ENCODE measurements at regions not wholly inside any gene's neighbourhood (a gene's known extent, or its start where the extent isn't known, plus 50 kb on each side); places are given as distances from the start of the nearest gene placed in this dataset.

DNA sequence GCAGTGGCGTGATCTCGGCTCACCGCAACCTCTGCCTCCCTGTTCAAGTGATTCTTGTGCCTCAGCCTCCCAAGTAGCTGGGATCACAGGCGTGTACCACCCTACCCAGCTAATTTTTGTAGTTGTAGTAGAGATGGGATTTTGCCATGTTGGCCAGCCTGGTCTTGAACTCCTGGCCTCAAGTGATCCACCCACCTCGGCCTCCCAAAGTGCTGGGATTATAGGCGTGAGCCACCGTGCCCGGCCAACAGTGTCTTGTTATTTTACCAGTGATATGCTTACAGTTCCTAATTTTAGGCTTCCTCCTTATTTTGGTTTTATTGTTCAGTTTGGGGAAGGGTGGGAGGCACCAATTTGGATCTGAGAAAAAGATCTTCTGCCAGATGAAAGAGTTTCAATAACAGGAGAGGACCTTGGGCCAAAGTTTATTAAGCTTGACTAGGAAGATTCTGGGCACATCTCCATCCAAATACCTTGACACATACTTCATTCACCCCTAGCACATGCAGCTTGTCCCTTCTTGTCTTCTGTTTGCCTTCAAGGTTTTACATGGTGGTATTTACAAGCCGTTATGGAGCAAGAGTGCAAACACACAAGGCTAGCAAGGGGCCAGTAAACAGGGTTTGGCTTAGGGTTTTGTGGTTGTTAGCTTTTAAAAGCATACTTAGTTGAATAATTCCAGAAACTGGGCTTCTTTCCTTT is 168.1 kb upstream of the DMRT1 start:
- DNase-seq (ENCODE audit: low read depth), result no peak

DNA sequence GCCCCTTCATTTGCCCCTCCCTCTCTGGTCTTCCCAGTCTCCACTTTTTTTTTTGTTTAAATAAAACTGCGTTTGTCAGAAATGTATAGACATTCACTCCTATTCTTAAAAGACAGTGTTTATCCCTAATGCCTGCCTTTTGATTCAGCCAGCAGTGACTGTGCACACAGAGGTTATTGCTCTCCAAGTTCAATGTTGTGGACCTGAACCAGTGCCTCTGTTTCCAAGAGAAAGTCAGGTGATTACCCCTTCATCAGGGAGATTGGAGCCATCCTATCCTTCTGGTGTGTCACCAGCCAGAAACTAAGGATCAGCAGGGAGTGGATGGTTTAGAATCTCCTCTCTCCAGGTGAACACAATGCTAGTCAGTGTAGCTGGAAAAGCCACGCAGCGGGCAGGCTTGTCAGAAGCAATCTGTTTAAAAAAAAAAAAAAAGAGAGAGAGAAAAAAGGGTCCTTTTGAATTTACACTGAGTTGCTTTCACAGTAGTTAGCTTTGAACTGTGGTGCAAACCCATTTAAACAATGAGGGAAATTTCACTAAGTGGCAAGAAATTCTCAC is 167.5 kb upstream of the DMRT1 start:
- DNase-seq (ENCODE audit: low read depth), result no peak

DNA sequence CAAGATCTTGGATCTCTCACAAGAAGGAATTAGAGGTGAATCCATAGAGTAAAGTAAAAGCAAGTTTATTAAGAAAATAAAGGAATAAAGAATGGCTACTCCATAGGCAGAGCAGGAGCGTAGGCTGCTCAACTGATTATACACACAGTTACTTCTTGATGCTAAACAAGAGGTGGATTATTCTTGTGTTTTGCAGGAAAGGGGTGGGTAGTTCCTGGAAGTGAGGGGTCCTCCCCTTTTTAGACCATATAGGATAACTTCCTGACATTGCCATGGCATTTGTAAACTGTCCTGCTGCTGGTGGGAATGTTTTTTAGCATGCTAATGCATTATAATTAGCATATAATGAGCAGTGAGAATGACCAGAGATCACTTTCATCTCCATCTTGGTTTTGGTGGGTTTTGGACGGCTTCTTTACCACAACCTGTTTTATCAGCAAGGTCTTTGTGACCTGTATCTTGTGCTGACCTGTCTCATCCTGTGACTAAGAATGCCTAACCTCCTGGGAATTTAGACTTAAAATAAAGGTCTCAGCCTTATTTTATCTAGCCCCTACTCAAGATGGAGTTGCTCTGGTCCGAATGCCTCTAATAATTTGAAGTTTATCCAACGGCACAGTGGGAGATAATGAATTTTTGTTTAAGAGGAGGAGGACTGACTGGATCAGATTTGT is 165.7 kb upstream of the DMRT1 start:
- DNase-seq (ENCODE audit: low read depth), result no peak

DNA sequence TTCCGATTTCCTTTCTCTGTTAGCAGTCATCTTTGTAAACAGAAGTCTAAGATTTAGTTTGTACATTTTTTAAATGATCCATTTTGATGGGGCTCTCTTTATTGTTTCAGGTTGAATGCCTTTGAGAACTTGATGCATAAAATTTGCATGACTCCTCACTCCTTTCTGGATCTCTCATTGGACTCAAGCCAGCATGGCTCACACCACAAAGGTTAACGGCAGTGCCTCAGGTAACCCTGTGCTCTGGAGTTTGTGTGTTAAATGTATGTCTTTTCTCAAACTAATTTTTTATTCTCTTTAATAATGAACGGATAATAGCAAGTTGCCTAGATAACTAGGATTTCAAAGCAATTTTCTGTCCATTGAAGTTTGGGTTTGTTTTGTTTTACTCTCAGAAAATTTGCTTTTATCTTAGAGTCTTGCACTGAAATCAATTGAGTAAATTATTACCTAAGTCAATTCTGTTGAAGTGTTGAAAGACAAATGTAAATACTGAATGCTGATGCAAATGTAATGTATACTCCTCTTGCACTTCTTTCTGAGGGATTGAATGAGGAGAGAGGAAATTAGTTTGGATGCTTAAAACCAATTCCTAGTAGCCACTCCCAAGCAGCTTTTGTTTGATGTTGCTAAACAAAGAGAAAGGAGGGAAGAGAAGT is 164.6 kb upstream of the DMRT1 start:
- no peak for DNase-seq (ENCODE audit: low read depth)

DNA sequence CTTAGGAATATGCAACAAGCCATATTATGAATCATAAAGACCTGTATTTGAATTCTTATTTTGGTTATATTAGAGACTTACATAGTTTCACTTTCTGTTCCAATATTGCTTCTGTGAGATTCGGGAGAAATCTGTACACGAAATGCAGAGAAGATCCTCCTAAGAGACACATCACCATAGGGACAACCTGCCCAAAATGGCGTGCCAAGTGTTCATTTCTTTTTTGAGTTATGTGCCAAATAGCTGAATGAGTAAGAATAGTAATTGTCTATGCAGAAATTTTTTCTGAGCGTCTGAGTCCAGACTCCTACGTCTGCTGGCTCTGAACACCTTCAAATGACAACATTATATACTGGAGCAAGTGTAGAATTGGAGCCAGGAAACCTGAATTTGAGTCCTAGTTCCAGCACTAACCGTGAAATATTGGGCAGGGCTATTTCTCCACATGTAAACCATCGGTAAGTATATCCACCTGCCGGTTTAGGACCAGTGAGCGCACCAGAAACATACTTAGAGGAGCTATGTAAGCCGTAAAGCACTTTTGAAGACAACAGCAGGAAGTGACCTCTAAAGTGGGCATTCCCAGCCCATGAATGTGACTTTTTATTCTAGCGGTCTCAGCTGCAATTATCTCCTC is 163.9 kb upstream of the DMRT1 start:
- no peak for DNase-seq (ENCODE audit: low read depth)

DNA sequence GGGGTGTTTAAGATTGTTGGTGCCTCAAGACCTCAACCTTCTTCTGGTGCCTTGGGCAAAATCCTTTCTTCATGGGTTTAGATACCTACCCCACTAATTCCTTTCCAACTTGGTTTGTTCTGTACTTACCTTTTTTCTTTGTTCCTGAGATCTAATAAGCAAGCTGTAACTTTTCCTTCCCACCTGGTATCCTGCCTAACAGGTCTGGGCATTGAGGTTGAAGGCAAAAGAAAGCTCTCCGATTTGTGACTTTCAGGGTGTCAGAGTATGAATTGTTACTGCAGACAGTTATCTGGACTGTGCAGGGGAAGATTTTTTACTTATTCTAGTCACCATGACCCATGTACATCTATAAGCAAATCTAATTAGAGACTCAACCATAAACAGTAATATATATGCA is 162.6 kb upstream of the DMRT1 start:
- no peak for DNase-seq (ENCODE audit: low read depth)

DNA sequence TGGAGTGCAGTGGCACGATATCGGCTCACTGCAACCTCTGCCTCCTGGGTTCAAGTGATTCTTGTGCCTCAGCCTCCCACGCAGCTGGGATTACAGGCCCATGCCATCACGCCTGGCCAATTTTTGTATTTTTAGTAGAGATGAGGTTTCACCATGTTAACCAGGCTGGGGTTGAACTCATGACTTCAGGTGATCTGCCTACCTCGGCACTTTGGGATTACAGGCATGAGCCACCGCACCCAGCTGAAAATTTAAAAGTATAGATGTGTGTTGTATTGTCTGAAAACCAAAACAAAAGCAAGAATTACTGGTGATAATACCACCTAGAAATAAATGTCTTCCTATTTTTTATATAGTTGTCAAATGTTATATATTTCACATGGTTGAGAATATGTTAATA is 162.0 kb upstream of the DMRT1 start:
- DNase-seq (ENCODE audit: low read depth), result no peak

DNA sequence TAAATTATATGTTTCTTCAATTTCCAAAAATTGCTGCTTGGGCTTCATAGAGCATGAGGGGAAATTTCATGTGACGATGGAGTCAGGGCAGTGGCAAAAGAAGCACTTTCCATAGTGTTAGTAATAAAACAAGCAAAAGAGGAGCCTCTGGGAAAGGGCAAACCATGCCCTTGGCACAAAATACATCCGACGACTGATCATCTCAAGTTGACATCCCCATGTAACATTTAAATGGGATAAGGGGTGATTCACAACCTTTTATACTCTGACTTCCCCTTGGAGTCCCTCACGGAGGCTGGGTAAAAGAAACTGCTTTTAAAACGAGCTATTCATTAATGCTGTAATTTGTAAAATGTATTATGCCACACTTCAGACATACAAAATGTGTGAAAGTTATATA is 161.4 kb upstream of the DMRT1 start:
- DNase-seq (ENCODE audit: low read depth), result no peak

DNA sequence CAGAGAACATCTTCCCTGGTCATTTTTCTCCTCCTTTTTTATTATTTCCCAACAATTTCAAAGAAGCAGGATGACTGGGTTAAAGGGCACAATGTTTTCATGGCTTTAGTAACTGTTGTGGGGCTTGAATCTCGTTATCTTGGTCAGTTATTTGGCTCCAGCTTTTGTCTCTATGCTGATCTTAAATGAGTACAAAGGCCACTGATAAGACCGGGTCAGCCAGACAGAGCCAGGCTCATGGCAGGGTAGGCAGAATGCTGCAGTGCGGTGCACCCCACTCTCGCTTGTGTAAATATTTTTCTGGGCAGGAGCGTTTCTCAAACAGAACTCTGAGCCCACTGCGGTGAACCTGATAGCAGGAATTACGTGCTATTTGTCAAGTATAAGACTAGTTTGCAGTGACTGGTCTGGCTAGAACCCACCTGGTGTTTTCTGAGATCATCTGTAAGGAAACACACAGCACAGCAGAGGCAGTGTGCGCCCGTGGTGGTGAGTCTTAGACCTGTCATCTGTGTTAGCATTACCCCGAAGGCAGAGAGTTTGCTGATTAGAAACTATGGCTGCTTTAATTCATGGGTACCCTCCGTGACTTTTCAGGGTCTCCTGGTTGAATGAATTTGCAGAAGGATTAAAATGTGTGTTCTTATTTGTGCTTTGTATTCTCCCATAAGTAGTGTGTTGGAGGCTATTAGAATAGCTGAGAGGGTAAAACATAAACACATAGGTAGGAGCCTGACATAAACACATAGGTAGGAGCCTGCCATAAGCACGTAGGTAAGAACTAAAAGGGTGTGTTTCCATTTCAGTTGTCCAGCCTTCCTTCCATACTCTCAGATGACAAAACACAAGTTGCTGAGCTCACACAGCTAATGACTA is 158.6 kb upstream of the DMRT1 start:
- no peak for DNase-seq (ENCODE audit: low read depth)

DNA sequence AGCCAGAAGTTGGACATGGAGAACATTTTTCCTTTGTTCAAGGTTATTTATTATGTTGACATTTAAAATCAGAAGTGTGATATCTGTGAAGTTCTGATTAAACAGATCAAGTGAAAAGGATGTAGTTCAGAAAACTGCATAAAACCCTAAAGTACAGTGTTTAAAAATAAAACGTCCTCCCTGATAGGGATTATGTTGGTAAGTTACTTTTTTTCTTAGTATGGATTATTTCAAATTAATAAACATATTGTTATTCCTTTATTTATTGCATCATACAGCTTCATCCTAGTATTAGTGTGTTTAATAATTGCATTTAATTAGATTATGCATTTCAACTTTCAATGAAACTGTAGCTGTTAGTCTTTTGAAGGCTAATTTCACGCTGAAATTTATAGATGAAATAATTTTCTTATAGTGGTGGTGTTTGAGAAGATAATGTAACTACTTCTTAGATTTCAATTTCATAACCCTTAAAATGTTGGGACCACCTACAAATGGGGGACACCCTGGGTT is 157.9 kb upstream of the DMRT1 start:
- DNase-seq (ENCODE audit: low read depth), result no peak

DNA sequence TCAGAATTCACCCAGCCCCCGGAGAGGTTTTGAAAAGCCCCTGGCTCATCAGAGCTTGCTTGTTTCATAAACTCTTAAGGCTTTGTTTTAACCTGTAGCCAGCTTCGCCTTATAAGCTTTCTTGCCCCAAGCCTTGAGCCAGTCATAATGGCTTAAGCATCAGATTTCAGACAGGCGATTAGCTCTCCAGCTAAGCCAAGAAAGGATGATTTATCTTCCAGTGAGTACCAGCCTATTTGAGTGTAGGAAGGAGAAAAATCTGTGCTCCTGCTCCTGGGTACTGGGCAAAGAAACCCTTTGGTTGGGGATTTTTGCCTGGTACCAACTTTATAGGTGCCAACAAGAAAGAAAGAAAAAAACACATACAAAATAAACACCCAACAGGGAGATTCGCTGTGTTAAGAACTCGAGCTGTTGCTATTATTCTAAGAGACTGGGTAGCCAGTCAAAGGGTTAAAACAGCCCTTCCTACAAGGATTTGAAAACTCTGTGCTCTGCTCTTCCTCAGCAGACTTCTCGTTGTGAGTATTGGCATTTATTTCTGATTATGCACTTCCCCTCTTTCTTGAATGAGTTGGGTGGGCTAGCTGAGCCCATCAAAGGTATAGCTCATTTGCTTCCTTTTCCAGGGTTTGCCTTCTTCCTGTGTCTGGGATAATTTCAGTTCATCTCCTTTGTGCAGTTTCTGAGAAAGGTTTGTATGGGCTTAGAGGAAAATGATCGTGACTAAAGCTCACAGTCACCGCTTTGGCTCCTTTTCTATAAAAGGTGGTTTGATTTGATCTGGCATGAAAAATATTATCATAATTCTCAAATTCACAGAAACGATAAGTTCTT is 157.2 kb upstream of the DMRT1 start:
- no peak for DNase-seq (ENCODE audit: low read depth)

DNA sequence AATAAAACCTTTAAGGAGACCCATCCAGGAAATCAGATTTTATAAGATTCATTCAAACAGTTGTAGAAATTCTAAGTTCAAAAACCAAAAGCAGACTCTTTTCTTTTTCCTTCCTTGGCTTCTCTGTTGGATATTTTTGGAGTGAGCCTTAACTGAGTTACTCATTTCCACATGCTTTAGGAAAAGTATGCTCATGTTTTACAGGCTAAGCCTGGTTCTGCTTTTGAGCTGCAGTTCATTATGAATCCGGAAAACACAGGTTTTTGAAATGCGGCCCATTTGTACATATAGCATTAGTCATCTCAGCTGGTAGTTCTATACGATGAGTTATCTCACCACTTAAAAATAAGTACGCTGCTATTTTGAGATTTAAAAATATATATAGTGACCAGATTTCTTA is 156.6 kb upstream of the DMRT1 start:
- no peak for DNase-seq (ENCODE audit: low read depth)

DNA sequence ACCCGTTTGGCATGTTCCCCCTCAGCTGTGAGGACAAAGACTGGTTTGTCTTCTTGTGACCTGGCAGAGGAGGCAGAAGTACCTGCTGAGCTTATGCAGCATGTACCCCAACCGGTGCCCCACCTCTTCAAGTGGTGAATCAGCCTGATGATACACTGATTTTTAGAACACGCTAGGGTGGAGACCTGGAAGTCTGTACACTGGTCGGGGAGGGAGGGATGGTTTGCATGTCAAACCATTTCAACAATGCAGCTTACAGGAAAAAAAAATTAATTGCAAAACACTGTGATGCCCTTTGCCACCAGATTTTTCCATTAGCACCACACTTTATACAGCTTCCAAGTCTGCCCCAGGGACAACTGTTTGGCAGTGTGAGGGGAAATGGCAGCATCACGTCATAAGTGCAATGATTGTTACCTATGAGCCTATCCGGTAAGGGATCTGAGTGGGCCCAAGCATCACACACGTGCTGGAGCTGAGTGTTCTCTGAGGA is 155.1 kb upstream of the DMRT1 start:
- DNase-seq (ENCODE audit: low read depth), result no peak

DNA sequence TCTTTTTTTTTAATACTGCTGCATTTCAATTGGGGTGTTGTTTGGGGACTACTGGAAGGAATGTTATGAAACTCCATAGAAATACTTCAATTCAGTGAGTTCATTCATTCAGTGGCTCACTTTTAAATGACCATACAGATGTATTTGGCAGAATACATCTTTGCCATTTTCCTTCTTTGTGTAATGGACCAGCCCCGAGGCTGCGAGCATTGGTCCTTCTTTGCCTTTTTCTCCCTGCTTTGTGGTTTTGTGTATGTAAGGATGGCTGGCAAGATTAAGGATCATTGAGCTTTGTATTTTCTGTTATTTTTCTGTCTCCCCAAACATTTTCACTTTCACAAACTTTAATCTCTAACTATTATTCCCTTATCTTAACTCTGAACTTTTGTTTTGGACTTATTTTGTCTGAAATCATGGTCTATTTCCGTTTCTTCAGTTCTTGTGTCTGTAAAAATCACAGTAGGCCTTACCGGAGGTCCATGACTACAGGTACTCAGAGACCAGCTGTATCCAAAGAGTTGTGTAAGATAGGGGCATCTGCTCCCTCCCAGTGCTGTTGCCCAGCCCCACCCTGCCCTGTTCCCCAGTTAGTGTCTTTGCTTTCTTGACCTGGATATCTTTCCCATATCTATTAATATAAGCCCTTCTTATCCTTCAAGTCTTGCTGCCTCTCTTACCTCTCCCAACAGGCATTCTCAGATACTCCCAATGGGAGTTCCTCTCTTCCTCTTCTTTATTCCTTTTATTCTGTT is 154.3 kb upstream of the DMRT1 start:
- no peak for DNase-seq (ENCODE audit: low read depth)

DNA sequence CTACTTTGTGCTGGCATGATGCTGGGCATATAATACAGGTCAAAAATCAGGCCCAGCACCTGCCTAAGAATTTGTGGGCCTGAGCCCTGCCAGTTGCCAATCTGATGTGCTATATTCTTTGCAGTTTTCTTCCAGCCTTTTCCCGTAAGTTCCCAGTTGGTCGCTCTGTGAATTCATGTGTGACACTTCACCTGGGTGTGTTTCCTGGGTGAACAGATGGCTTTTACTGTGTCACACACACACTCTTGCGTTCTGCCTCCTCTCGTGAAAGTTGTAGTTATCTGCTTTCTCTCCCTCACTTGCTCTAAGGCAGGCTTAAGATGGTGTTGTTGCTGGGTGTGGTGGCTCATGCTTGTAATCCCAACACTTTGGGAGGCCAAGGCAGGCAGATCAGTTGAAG is 153.5 kb upstream of the DMRT1 start:
- DNase-seq (ENCODE audit: low read depth), result no peak

DNA sequence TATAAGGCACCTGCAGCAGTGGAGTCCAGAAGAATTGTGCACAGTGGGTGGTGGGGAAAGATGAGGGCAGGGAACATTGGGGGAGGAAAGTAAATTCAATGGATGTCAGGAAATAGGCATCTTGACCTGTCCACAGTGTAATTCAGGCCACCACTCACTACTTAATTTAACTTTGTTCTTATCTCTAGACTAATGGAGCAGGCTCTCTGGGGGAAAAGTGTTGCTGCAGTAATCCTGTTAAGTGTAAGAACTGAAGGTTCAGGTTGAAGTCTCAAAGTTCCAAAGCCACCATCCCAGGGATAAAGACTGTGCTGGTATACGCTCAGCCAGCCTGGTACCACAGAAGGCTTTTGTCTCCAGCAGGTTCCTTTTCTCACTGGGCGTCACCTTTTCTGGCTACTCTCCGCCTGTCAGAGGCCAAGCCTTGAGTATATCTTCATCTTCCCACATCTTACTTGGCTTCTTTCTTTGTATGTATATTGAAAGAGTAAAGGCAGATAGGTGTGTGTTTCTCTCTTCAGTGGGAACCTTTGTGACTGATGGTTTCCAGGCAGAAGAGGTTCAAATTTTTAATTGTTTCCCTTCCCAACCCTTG is 150.9 kb upstream of the DMRT1 start:
- DNase-seq (ENCODE audit: low read depth), result no peak

DNA sequence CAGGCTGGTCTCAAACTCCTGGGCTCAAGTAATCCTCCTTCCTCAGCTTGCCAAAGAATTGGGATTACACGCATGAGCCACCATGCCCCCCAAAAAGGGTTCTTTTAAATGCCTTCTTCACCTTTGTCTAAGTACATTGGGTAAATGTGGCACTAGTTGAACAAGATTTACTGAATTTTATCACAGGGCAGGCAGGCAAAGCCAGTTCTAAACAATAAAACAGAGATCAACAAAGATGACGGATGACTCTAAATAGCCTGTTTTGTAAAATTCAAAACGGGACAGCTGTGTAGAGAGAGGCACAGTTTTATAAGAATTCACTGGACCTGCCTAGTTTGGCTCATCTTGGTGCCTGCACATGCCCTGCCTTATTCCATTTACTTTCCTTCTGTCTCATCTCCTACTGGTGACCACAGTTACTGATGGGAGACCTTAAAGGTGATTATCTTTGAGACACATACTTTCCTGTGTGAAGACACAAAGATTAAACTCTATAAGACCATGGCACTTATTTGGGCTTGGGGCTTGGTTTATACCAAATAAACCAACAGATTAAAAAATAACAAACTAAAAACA is 149.6 kb upstream of the DMRT1 start:
- no peak for DNase-seq (ENCODE audit: low read depth)

DNA sequence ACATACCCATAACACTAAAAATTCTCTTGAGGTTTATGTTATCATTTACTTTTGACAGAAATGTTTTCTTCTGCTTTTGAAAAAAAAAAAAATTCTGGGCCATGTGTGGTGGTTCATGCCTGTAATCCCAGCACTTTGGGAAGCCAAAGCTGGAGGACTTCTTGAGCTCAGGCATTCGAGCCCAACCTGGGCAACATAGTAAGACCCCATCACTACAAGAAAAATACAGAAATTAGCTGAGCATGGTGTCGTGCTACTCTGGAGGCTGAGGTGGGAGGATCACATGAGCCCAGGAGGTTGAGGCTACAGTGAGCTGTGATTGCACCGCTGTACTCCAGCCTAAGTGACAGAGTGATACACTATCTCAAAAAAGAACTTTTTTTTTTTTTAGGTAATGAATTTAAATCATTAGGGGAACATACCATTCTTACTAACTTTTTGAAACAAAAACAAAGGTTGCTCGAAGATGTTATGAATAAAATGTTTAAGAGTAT is 148.8 kb upstream of the DMRT1 start:
- DNase-seq (ENCODE audit: low read depth), result no peak

All from activated T-cell treated with anti-CD3 and anti-CD28 coated beads for 24 hours (primary cell).